WTC11 (cell line): ENCODE measurements at regions not wholly inside any gene's neighbourhood (a gene's known extent, or its start where the extent isn't known, plus 50 kb on each side); places are given as distances from the start of the nearest gene placed in this dataset.
A peak's percentile ranks its signal among the peaks of the same experiment; 100 is the strongest.

Source experiments
- ATAC-seq: fragments of 200-7000 bp; cut with Tn5 transposase; 2 replicates; pipeline ENCODE4 v1.10.0; 2021; ENCODE audit warnings: mild to moderate bottlenecking, moderate library complexity
- CTCF ChIA-PET: fragments of 300-600 bp; sonication (Branson Sonifier 250); formaldehyde crosslinking; loops from one replicate; lab custom pipeline; 2021; ENCODE audit warnings: antibody characterized with exemption; lab: Charles Lee
- POLR2A ChIA-PET: fragments of 350-600 bp; sonication (Branson Sonifier 250); formaldehyde crosslinking; loops from one replicate; lab custom pipeline; 2021; ENCODE audit warnings: antibody characterized with exemption; lab: Charles Lee
- DNase-seq: peaks from one replicate; pipeline ENCODE4 v3.0.0; 2021; ENCODE audit warnings: low spot score
- H3K27ac Mint-ChIP-seq: 2 replicates; pipeline ENCODE4 v1.8.0; 2021; ENCODE audit warnings: mixed read lengths
- H3K27me3 Mint-ChIP-seq: 2 replicates; pipeline ENCODE4 v1.8.0; 2021; ENCODE audit warnings: low read depth, mild to moderate bottlenecking, moderate library complexity, mixed read lengths
- H3K36me3 Mint-ChIP-seq: 2 replicates; pipeline ENCODE4 v1.8.0; 2021; ENCODE audit warnings: mixed read lengths
- H3K4me1 Mint-ChIP-seq: 2 replicates; pipeline ENCODE4 v1.8.0; 2022; ENCODE audit warnings: mixed read lengths
- H3K4me3 Mint-ChIP-seq: 2 replicates; pipeline ENCODE4 v1.8.0; 2021; ENCODE audit warnings: mild to moderate bottlenecking, moderate library complexity, mixed read lengths
- H3K9me3 Mint-ChIP-seq: 2 replicates; pipeline ENCODE4 v1.8.0; 2021; ENCODE audit warnings: mixed read lengths
- ATF1 ChIP-seq: sonication (generic); formaldehyde crosslinking; IDR thresholded peaks from 2 replicates; pipeline ENCODE4 v1.8.1; 2023; ENCODE audit warnings: mild to moderate bottlenecking, moderate library complexity, missing genetic modification reagents
- CREM ChIP-seq: sonication (generic); formaldehyde crosslinking; IDR thresholded peaks from 2 replicates; pipeline ENCODE4 v1.8.1; 2022; ENCODE audit warnings: mild to moderate bottlenecking, missing genetic modification reagents, moderate library complexity
- ETV6 ChIP-seq: sonication (generic); formaldehyde crosslinking; IDR thresholded peaks from 2 replicates; pipeline ENCODE4 v1.8.1; 2022; ENCODE audit warnings: mild to moderate bottlenecking, missing genetic modification reagents
- FOXP1 ChIP-seq: sonication (generic); formaldehyde crosslinking; IDR thresholded peaks from 2 replicates; pipeline ENCODE4 v1.8.0; 2022; ENCODE audit warnings: missing genetic modification reagents, mild to moderate bottlenecking, moderate library complexity, borderline replicate concordance
- GRHL2 ChIP-seq: fragments of 250-450 bp; sonication (Bioruptor Pico); IDR thresholded peaks from 2 replicates; pipeline ENCODE4 v1.8.0; 2022; ENCODE audit warnings: mild to moderate bottlenecking, moderate library complexity; ENCODE audit not compliant: insufficient replicate concordance, severe bottlenecking
- HMGA2 ChIP-seq: fragments of 250-450 bp; sonication (Bioruptor Pico); IDR thresholded peaks from 2 replicates; pipeline ENCODE4 v1.4.0; 2021; ENCODE audit warnings: mild to moderate bottlenecking, moderate library complexity
- JAZF1 ChIP-seq: fragments of 250-450 bp; sonication (Bioruptor Pico); IDR thresholded peaks from 2 replicates; pipeline ENCODE4 v1.9.0; 2021; ENCODE audit warnings: moderate library complexity, mild to moderate bottlenecking, inconsistent platforms
- KAT7 ChIP-seq: sonication (generic); formaldehyde crosslinking; IDR thresholded peaks from 2 replicates; pipeline ENCODE4 v1.8.1; 2023; ENCODE audit warnings: missing genetic modification reagents, mild to moderate bottlenecking, borderline replicate concordance
- MYBL2 ChIP-seq: sonication (generic); formaldehyde crosslinking; IDR thresholded peaks from 2 replicates; pipeline ENCODE4 v1.8.1; 2023; ENCODE audit warnings: mild to moderate bottlenecking, moderate library complexity, missing genetic modification reagents
- NFYB ChIP-seq: sonication (generic); formaldehyde crosslinking; conservative IDR thresholded peaks from 2 replicates; pipeline ENCODE4 v1.8.0; 2022; ENCODE audit warnings: low read depth, missing genetic modification reagents
- NR3C1 ChIP-seq: sonication (generic); formaldehyde crosslinking; conservative IDR thresholded peaks from 2 replicates; pipeline ENCODE4 v1.8.1; 2023; ENCODE audit warnings: low read depth, mild to moderate bottlenecking, missing genetic modification reagents
- RELA ChIP-seq: sonication (generic); formaldehyde crosslinking; IDR thresholded peaks from 2 replicates; pipeline ENCODE4 v1.8.1; 2022; ENCODE audit warnings: missing genetic modification reagents, mild to moderate bottlenecking, borderline replicate concordance
- SMAD3 ChIP-seq: sonication (generic); formaldehyde crosslinking; IDR thresholded peaks from 2 replicates; pipeline ENCODE4 v1.8.0; 2022; ENCODE audit warnings: missing genetic modification reagents, mild to moderate bottlenecking, borderline replicate concordance
- SMAD4 ChIP-seq: sonication (generic); formaldehyde crosslinking; IDR thresholded peaks from 2 replicates; pipeline ENCODE4 v1.8.0; 2022; ENCODE audit warnings: mild to moderate bottlenecking, missing genetic modification reagents
- SOX15 ChIP-seq: fragments of 250-450 bp; sonication (Bioruptor Pico); IDR thresholded peaks from 2 replicates; pipeline ENCODE4 v1.9.0; 2021; ENCODE audit warnings: mild to moderate bottlenecking
- TCF7 ChIP-seq: sonication (generic); formaldehyde crosslinking; IDR thresholded peaks from 2 replicates; pipeline ENCODE4 v1.8.0; 2022; ENCODE audit warnings: mild to moderate bottlenecking, low read depth, missing genetic modification reagents, moderate library complexity
- ZNF263 ChIP-seq: sonication (generic); formaldehyde crosslinking; IDR thresholded peaks from 2 replicates; pipeline ENCODE4 v1.8.1; 2022; ENCODE audit warnings: low read depth, mild to moderate bottlenecking, moderate library complexity, missing genetic modification reagents
- ZNF396 ChIP-seq: fragments of 250-450 bp; sonication (Bioruptor Pico); IDR thresholded peaks from 2 replicates; pipeline ENCODE4 v1.8.0; 2021; ENCODE audit warnings: mild to moderate bottlenecking, moderate library complexity, borderline replicate concordance
- ZNF423 ChIP-seq: fragments of 250-450 bp; sonication (Bioruptor Pico); IDR thresholded peaks from 2 replicates; pipeline ENCODE4 v2.1.2; 2022; ENCODE audit warnings: mild to moderate bottlenecking, moderate library complexity
- ZNF671 ChIP-seq: fragments of 250-450 bp; sonication (Bioruptor Pico); IDR thresholded peaks from 2 replicates; pipeline ENCODE4 v1.8.0; 2021; ENCODE audit warnings: mild to moderate bottlenecking
- TF ChIP-seq, protein P1 (sequence below): fragments of 250-450 bp; sonication (Bioruptor Pico); IDR thresholded peaks from 2 replicates; pipeline ENCODE4 v1.8.0; 2021; ENCODE audit warnings: mild to moderate bottlenecking
- TF ChIP-seq, protein P2 (sequence below): sonication (generic); formaldehyde crosslinking; IDR thresholded peaks from 2 replicates; pipeline ENCODE4 v1.8.1; 2022; ENCODE audit warnings: mild to moderate bottlenecking, missing genetic modification reagents, moderate library complexity, borderline replicate concordance
- TF ChIP-seq, protein P3 (sequence below): fragments of 250-450 bp; sonication (Bioruptor Pico); IDR thresholded peaks from 2 replicates; pipeline ENCODE4 v1.9.0; 2021; ENCODE audit warnings: mild to moderate bottlenecking, borderline replicate concordance
- TF ChIP-seq, protein P4 (sequence below): sonication (generic); formaldehyde crosslinking; IDR thresholded peaks from 2 replicates; pipeline ENCODE4 v1.8.0; 2022; ENCODE audit warnings: missing genetic modification reagents

DNA sequence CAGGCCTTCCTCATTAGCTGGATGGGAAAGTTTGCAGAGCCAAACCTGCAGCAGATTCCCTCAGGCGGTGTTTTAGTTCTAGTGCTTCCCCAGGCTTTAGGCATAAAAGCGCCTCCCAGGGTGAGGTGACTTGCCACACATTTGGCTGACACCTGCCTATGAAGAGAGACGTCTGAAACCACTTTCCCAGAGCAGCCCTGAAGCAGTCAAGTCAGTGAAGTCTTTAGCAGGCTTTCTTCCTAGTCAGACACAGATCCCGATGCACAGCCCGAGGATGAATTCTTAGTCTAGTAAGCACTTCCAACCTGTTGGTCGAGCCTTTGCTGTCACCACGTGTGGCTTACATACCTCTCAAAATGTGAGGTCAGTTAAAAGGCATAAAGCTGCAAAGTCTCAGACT, 484.1 kb downstream of the SMARCA1 start:
- POLR2A ChIA-PET, result no interaction called here
- H3K27me3 Mint-ChIP-seq, result no peaks in the 10 kb centered on the region
- TF ChIP-seq ZNF396 (CRISPR knock-in tag), result no peak
- TF ChIP-seq NFYB, result no peak
- no peak for TF ChIP-seq FOXP1 (CRISPR knock-in tag)
- no peak for TF ChIP-seq RELA (CRISPR knock-in tag)
- TF ChIP-seq ZNF263, result no peak
- no peak for TF ChIP-seq SMAD4 (CRISPR knock-in tag)
- no peak overlapping the region for H3K4me3 Mint-ChIP-seq
- ATAC-seq (peak; percentile 43), DNase-seq (no peak)
- H3K36me3 Mint-ChIP-seq, result peaks cover 16% of the 10 kb centered on the region
- H3K9me3 Mint-ChIP-seq, result peaks cover 3% of the 10 kb centered on the region
- peaks cover 24% of the 10 kb centered on the region for H3K4me1 Mint-ChIP-seq
- 0 out of 2 replicates have a peak overlapping the region, but pooled peaks have one; percentile 41 for H3K27ac Mint-ChIP-seq
- CTCF ChIA-PET, result no interaction called here

DNA sequence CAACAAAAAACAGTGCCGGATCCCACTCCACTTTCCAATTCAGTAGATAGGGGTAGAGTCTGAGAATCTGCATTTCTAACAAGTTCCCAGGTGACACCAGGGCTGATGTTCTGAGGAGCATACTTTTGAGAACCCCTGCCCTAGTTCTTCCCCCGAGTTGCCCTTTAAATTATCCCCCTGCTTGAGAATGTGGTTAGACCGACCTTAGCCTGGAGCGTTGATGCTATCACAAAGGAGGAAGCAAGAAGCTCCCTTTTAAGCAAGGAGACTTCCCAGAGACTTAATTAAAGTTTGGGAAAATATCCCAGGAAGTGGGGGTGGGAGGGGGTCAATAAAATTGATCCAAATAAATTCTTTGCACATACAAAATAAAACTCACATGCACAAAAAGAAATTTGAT, 485.9 kb downstream of the SMARCA1 start:
- H3K9me3 Mint-ChIP-seq, result no peaks in the 10 kb centered on the region
- H3K36me3 Mint-ChIP-seq, result no peaks in the 10 kb centered on the region
- TF ChIP-seq SOX15 (CRISPR knock-in tag) (no peak), GRHL2 (CRISPR knock-in tag) (no peak), HMGA2 (no peak), ZNF423 (no peak), TCF7 (CRISPR knock-in tag) (no peak)
- TF ChIP-seq, protein P1, sequence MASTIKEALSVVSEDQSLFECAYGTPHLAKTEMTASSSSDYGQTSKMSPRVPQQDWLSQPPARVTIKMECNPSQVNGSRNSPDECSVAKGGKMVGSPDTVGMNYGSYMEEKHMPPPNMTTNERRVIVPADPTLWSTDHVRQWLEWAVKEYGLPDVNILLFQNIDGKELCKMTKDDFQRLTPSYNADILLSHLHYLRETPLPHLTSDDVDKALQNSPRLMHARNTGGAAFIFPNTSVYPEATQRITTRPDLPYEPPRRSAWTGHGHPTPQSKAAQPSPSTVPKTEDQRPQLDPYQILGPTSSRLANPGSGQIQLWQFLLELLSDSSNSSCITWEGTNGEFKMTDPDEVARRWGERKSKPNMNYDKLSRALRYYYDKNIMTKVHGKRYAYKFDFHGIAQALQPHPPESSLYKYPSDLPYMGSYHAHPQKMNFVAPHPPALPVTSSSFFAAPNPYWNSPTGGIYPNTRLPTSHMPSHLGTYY (CRISPR knock-in tag), result no peak
- TF ChIP-seq, protein P2, sequence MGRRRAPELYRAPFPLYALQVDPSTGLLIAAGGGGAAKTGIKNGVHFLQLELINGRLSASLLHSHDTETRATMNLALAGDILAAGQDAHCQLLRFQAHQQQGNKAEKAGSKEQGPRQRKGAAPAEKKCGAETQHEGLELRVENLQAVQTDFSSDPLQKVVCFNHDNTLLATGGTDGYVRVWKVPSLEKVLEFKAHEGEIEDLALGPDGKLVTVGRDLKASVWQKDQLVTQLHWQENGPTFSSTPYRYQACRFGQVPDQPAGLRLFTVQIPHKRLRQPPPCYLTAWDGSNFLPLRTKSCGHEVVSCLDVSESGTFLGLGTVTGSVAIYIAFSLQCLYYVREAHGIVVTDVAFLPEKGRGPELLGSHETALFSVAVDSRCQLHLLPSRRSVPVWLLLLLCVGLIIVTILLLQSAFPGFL, result no peak
- POLR2A ChIA-PET, result no interaction called here
- CTCF ChIA-PET, result interaction anchor here (0.6 kb wide), 1 partner anchor 24 kb away, joined by 4 read pairs; no protein-coding TSS in a partner anchor
- H3K4me3 Mint-ChIP-seq, result no peak overlapping the region
- no peaks in the 10 kb centered on the region for H3K27me3 Mint-ChIP-seq
- no peak; the same call in 1 of the 2 replicates for ATAC-seq
- no peak for DNase-seq
- peaks cover 24% of the 10 kb centered on the region for H3K4me1 Mint-ChIP-seq
- H3K27ac Mint-ChIP-seq, result no peak overlapping the region

DNA sequence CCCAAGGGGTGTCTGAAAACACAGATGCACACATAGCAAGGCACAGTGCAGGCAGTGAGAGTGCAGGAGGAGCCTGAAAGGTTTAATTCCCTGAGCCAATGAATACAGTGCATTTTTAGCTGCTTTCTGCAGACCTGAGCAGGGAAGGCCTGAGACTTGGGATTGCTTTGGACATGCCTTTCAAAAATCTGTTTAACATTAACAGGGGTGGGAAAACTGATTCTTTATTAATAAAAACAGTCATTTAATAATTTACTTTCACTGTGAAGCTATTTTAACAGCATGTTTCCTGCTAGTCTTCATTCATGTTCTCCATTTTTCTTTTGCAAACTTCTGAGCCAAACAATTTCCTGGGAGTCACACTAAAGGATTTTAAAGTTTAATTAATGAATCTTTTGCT, 488.1 kb downstream of the SMARCA1 start:
- H3K36me3 Mint-ChIP-seq, result no peaks in the 10 kb centered on the region
- no peaks in the 10 kb centered on the region for H3K27me3 Mint-ChIP-seq
- no peak overlapping the region for H3K4me3 Mint-ChIP-seq
- ChIA-PET POLR2A (no interaction called here), CTCF (no interaction called here)
- DNase-seq, result no peak
- no peaks in the 10 kb centered on the region for H3K9me3 Mint-ChIP-seq
- H3K4me1 Mint-ChIP-seq, result peaks cover 24% of the 10 kb centered on the region
- ATAC-seq, result no peak
- H3K27ac Mint-ChIP-seq, result no peak overlapping the region
- TF ChIP-seq KAT7 (CRISPR knock-in tag) (no peak), MYBL2 (no peak), NFYB (no peak), ZNF671 (no peak), NR3C1 (CRISPR knock-in tag) (no peak), CREM (no peak), JAZF1 (no peak), ATF1 (no peak), GRHL2 (CRISPR knock-in tag) (no peak), ETV6 (CRISPR knock-in tag) (no peak), SMAD3 (CRISPR knock-in tag) (no peak)
- TF ChIP-seq, protein P3, sequence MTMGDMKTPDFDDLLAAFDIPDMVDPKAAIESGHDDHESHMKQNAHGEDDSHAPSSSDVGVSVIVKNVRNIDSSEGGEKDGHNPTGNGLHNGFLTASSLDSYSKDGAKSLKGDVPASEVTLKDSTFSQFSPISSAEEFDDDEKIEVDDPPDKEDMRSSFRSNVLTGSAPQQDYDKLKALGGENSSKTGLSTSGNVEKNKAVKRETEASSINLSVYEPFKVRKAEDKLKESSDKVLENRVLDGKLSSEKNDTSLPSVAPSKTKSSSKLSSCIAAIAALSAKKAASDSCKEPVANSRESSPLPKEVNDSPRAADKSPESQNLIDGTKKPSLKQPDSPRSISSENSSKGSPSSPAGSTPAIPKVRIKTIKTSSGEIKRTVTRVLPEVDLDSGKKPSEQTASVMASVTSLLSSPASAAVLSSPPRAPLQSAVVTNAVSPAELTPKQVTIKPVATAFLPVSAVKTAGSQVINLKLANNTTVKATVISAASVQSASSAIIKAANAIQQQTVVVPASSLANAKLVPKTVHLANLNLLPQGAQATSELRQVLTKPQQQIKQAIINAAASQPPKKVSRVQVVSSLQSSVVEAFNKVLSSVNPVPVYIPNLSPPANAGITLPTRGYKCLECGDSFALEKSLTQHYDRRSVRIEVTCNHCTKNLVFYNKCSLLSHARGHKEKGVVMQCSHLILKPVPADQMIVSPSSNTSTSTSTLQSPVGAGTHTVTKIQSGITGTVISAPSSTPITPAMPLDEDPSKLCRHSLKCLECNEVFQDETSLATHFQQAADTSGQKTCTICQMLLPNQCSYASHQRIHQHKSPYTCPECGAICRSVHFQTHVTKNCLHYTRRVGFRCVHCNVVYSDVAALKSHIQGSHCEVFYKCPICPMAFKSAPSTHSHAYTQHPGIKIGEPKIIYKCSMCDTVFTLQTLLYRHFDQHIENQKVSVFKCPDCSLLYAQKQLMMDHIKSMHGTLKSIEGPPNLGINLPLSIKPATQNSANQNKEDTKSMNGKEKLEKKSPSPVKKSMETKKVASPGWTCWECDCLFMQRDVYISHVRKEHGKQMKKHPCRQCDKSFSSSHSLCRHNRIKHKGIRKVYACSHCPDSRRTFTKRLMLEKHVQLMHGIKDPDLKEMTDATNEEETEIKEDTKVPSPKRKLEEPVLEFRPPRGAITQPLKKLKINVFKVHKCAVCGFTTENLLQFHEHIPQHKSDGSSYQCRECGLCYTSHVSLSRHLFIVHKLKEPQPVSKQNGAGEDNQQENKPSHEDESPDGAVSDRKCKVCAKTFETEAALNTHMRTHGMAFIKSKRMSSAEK (CRISPR knock-in tag), result no peak
- TF ChIP-seq, protein P4, sequence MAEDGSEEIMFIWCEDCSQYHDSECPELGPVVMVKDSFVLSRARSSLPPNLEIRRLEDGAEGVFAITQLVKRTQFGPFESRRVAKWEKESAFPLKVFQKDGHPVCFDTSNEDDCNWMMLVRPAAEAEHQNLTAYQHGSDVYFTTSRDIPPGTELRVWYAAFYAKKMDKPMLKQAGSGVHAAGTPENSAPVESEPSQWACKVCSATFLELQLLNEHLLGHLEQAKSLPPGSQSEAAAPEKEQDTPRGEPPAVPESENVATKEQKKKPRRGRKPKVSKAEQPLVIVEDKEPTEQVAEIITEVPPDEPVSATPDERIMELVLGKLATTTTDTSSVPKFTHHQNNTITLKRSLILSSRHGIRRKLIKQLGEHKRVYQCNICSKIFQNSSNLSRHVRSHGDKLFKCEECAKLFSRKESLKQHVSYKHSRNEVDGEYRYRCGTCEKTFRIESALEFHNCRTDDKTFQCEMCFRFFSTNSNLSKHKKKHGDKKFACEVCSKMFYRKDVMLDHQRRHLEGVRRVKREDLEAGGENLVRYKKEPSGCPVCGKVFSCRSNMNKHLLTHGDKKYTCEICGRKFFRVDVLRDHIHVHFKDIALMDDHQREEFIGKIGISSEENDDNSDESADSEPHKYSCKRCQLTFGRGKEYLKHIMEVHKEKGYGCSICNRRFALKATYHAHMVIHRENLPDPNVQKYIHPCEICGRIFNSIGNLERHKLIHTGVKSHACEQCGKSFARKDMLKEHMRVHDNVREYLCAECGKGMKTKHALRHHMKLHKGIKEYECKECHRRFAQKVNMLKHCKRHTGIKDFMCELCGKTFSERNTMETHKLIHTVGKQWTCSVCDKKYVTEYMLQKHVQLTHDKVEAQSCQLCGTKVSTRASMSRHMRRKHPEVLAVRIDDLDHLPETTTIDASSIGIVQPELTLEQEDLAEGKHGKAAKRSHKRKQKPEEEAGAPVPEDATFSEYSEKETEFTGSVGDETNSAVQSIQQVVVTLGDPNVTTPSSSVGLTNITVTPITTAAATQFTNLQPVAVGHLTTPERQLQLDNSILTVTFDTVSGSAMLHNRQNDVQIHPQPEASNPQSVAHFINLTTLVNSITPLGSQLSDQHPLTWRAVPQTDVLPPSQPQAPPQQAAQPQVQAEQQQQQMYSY (CRISPR knock-in tag), result no peak
